ENCODE measurements at regions not wholly inside any gene's neighbourhood (a gene's known extent, or its start where the extent isn't known, plus 50 kb on each side); places are given as distances from the start of the nearest gene placed in this dataset.

- peak overlapping the region; percentile 70 for H3K4me2 ChIP-seq (ENCODE audit: low read length)
- H4K20me1 ChIP-seq (ENCODE audit: low read length) = no peaks in the 10 kb centered on the region
- H3K9me3 ChIP-seq (ENCODE audit: low read length) = no peaks in the 10 kb centered on the region
- no peaks in the 10 kb centered on the region for H3F3A ChIP-seq (ENCODE audit: low read length, unreplicated experiment)
- no peaks in the 10 kb centered on the region for H3K27me3 ChIP-seq (ENCODE audit: low read length)
- TF ChIP-seq EZH2phosphoT487 (IDR thresholded peaks at IDR 0.05; ENCODE audit: borderline replicate concordance, low read length) = no peak
- TF ChIP-seq, protein P1, sequence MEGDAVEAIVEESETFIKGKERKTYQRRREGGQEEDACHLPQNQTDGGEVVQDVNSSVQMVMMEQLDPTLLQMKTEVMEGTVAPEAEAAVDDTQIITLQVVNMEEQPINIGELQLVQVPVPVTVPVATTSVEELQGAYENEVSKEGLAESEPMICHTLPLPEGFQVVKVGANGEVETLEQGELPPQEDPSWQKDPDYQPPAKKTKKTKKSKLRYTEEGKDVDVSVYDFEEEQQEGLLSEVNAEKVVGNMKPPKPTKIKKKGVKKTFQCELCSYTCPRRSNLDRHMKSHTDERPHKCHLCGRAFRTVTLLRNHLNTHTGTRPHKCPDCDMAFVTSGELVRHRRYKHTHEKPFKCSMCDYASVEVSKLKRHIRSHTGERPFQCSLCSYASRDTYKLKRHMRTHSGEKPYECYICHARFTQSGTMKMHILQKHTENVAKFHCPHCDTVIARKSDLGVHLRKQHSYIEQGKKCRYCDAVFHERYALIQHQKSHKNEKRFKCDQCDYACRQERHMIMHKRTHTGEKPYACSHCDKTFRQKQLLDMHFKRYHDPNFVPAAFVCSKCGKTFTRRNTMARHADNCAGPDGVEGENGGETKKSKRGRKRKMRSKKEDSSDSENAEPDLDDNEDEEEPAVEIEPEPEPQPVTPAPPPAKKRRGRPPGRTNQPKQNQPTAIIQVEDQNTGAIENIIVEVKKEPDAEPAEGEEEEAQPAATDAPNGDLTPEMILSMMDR (conservative IDR thresholded peaks at IDR 0.05; ENCODE audit: low read depth, low read length) = no peak
- no peak for TF ChIP-seq EZH2 (IDR thresholded peaks at IDR 0.05; ENCODE audit: low read length, unreplicated experiment)
- no TSS peak for BruUV-seq (replicated peaks)
- no peak overlapping the region for H3K9ac ChIP-seq (ENCODE audit: low read length)
- DNase-seq (no peak), ATAC-seq (no peak)
- ChIA-PET POLR2A (ENCODE audit: unreplicated experiment) (no interaction called here), CTCF (no interaction called here)
- H2AFZ ChIP-seq (ENCODE audit: low read length) = no peak overlapping the region
- no peaks in the 10 kb centered on the region for H3K9me2 ChIP-seq (replicated peaks; ENCODE audit: low read length)
- peak overlapping the region; percentile 82 for H3K27ac ChIP-seq (ENCODE audit: low read length)
- no peaks in the 10 kb centered on the region for H3K79me2 ChIP-seq (ENCODE audit: low read length)
- intact Hi-C loops (cut with micrococcal nuclease) = no loop called here
- peaks cover 66% of the 10 kb centered on the region for H3K4me1 ChIP-seq (ENCODE audit: insufficient read depth, low read length)
- H3K36me3 ChIP-seq (ENCODE audit: low read depth, low read length) = no peaks in the 10 kb centered on the region
- H3K4me3 ChIP-seq (ENCODE audit: low read length) = no peak overlapping the region
Observed at GRCh38 chr12:46454981-46455380, 82.4 kb upstream of the SLC38A2 start.

DNA sequence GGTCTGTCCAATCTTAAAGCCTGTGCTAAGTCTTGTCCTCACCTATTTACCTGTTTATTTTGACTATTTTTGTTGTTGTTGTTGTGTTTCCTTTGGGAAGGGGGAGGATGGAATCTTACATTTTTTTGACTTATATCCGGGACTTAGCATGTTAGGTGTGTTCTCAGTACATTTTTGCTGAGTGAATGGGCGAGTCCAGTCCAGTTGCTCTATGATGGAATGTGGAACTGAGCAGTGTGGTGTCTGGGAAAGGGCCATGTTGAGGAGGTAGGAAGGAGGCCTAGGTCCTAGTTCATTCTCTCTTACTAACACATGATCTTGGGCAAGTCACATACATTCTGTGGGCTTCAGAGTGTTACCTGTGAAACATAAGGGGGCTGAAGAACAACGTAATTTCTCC, 80.9 kb upstream of the SLC38A2 start:
- ChIA-PET CTCF (no interaction called here), POLR2A (ENCODE audit: unreplicated experiment) (no interaction called here)
- Histone ChIP-seq H3K4me1 (ENCODE audit: insufficient read depth, low read length) (peaks cover 66% of the 10 kb centered on the region), H3F3A (ENCODE audit: low read length, unreplicated experiment) (no peaks in the 10 kb centered on the region), H3K9ac (ENCODE audit: low read length) (no peak overlapping the region), H3K4me3 (ENCODE audit: low read length) (no peak overlapping the region), H3K4me2 (ENCODE audit: low read length) (no peak overlapping the region), H4K20me1 (ENCODE audit: low read length) (no peaks in the 10 kb centered on the region), H3K9me3 (ENCODE audit: low read length) (no peaks in the 10 kb centered on the region), H3K9me2 (replicated peaks; ENCODE audit: low read length) (no peaks in the 10 kb centered on the region), H3K36me3 (ENCODE audit: low read depth, low read length) (no peaks in the 10 kb centered on the region), H2AFZ (ENCODE audit: low read length) (no peak overlapping the region), H3K79me2 (ENCODE audit: low read length) (no peaks in the 10 kb centered on the region), H3K27me3 (ENCODE audit: low read length) (no peaks in the 10 kb centered on the region), H3K27ac (ENCODE audit: low read length) (no peak overlapping the region)
- DNase-seq (peak; percentile 35), ATAC-seq (no peak)
- intact Hi-C loops (cut with micrococcal nuclease) = no loop called here
- no TSS peak for BruUV-seq (replicated peaks)
- TF ChIP-seq, protein P1 (conservative IDR thresholded peaks at IDR 0.05; ENCODE audit: low read depth, low read length) = no peak
- no peak for TF ChIP-seq EZH2phosphoT487 (IDR thresholded peaks at IDR 0.05; ENCODE audit: borderline replicate concordance, low read length)
- no peak for TF ChIP-seq EZH2 (IDR thresholded peaks at IDR 0.05; ENCODE audit: low read length, unreplicated experiment)

GRCh38 chr12:46452776-46453175, 80.2 kb upstream of the SLC38A2 start:
- H3K9me3 ChIP-seq (ENCODE audit: low read length) = no peaks in the 10 kb centered on the region
- H3K4me1 ChIP-seq (ENCODE audit: insufficient read depth, low read length) = peaks cover 66% of the 10 kb centered on the region
- intact Hi-C loops (cut with micrococcal nuclease) = no loop called here
- no peak overlapping the region for H2AFZ ChIP-seq (ENCODE audit: low read length)
- TF ChIP-seq, protein P1 (conservative IDR thresholded peaks at IDR 0.05; ENCODE audit: low read depth, low read length) = no peak
- no peak for TF ChIP-seq EZH2phosphoT487 (IDR thresholded peaks at IDR 0.05; ENCODE audit: borderline replicate concordance, low read length)
- TF ChIP-seq EZH2 (IDR thresholded peaks at IDR 0.05; ENCODE audit: low read length, unreplicated experiment) = no peak
- H3F3A ChIP-seq (ENCODE audit: low read length, unreplicated experiment) = no peaks in the 10 kb centered on the region
- no peaks in the 10 kb centered on the region for H3K79me2 ChIP-seq (ENCODE audit: low read length)
- H4K20me1 ChIP-seq (ENCODE audit: low read length) = no peaks in the 10 kb centered on the region
- peak overlapping the region; percentile 46 for H3K27ac ChIP-seq (ENCODE audit: low read length)
- no peak overlapping the region for H3K4me3 ChIP-seq (ENCODE audit: low read length)
- no peaks in the 10 kb centered on the region for H3K9me2 ChIP-seq (replicated peaks; ENCODE audit: low read length)
- no peak overlapping the region for H3K4me2 ChIP-seq (ENCODE audit: low read length)
- H3K9ac ChIP-seq (ENCODE audit: low read length) = no peak overlapping the region
- CTCF ChIA-PET = no interaction called here
- DNase-seq (no peak), ATAC-seq (no peak)
- POLR2A ChIA-PET (ENCODE audit: unreplicated experiment) = no interaction called here
- no TSS peak for BruUV-seq (replicated peaks)
- H3K36me3 ChIP-seq (ENCODE audit: low read depth, low read length) = no peaks in the 10 kb centered on the region
- no peaks in the 10 kb centered on the region for H3K27me3 ChIP-seq (ENCODE audit: low read length)

All from PC-3 (cell line).